Right kidney (tissue), 1 donor: ENCODE measurements at regions not wholly inside any gene's neighbourhood (a gene's known extent, or its start where the extent isn't known, plus 50 kb on each side); places are given as distances from the start of the nearest gene placed in this dataset.

Source experiments
- DNase-seq: peaks from one replicate; pipeline ENCODE4 v3.0.0-alpha.2; 2016

DNA sequence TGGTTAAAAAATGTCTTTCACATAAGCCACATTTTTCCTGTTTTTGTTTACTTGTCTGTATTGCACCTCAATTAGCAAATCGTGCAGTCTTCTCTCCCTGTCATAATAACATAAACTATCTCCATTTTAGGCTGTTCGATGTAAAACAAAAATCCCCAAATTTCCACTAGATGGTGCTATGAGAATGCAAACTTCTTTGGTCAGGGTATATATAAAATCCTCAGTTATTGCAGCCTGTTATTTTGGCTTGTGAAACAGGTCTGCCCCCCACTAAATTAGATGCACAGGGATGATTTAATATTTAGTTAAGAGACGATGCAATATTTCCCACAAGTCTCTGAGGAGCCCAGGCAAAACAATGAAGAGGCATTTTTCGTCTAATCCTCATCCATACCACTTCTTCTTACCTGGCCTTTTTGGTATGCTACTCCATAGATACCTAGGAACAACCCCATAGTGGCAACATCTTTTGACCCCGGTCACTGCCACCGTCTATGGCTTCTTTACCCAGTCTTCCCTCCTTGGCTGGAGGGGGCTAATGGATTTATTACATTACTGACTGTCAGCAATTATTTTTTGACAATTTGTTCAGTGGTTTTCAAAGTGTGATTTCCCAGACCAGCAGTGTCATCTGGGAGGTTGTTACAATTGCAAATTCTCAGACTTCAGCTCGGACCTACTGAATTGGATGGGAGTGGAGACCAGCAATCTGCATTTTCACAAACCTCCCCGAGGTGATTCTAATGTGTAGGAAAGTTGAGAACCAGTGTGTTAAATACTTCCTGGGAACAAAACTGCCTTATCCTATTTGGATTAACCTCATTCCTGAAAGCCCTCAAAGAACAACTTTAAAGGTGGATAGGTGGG is 117.4 kb upstream of the CWC22 start:
- DNase-seq = peak; percentile 32

DNA sequence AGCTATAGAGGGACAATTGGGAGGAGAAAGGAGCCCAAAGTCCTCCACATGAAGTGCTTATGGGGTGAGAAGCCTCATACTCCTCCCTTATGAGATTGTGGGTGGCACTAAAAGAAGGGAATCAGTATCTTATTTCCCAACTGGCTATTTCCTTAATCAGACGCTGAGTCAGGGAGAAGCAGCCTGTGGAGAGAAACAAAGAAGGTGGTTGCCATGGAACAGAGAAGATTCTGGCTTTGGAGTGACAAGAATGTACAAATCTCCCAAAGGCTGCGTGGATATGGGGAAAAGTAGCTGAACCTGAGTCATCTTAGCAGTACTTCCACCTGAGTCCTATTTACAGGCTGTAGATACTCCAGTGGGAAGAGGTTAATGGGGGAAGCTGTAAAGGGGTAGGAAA is 115.8 kb upstream of the CWC22 start:
- no peak for DNase-seq

DNA sequence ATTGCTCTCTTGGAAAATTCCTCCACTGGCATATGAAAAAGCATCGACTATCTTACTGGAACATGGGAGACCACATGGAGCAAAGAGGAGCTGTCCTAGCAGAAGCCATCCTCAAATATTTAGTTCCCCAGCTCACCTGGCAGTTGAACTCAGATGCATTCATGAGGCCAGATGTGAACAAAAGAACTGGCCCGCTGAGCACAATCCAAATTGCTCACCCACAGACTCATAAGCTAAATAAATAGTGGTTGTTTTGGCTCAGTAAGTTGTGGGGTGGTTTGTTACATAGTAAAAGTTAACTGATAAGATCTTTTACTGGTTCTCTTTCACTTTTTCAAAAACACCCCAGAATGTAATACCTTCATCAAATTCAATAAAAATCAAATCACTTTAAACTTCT is 108.6 kb upstream of the CWC22 start:
- DNase-seq = no peak

DNA sequence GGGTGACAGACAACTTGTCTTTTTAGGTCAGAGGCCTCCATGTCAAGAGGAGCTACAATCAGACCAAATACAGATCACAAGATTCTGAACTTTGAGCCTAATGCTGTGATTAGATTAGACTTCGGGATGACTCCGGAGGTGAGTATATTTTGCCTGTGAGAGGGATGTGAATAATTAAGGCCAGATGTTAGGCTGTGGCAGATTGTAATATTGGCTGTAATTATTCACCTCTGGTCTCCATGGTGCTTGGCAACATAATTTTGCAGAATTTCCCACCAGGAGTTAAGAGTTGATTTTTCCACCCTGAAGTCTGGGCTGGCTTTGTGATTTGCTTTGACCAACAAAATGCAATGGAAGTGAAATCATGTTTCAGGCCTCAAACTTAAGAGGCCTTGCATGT is 108.2 kb upstream of the CWC22 start:
- no peak for DNase-seq

DNA sequence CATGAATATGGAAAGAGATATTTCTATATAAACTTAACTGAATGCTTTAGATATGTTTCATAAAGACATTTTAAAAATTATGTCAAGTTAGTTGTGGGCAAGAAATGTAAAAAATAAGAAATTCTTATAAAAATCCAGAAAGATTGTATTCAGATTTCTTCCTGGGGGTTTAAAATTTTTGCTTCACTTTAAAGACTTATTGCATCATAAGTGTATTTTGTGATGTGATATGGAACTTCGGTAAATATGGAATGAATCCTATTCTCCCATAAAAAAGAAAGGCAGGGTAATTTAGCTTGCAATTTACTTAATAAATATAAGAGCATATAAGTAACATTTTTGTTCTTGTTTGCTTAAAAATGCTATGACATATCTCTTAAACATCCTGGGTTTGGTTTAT is 104.8 kb upstream of the CWC22 start:
- DNase-seq = no peak

DNA sequence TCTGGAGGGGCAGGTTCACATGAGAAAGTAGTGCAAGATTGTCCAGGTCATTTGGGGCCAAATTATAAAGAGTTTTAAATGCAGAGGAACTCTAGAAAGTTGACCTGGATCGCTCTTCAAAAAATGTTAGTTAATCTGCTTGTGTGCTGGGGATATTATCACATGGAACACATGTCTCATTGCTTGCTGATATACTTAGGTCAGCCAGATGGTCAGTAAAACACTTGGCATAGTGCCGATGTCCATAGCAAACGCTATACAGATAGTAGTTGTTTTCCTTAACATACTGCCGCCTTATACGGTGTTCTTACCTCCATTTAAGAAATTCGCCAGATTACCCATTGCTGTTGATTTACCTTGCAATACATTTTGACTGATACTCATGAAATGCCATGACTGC is 103.4 kb upstream of the CWC22 start:
- DNase-seq = no peak

DNA sequence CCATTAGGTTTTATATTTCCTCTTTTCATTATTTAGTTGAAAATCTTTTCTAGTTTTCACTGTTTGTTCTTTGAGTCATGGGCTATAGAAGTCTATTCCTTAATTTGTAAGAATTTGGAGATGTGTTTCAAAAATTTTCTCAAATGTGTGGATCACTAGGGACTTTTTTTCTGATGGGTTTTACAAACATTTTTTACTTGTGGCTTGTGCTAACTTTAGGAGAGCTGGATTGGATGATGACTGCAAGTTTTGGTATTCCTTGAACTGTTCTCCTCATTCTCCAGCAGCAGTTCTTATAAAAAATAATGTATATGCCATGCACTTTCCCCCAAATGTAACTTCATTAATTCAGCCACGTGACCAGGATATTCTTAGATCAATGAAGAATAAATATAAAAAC is 94.7 kb upstream of the CWC22 start:
- no peak for DNase-seq

DNA sequence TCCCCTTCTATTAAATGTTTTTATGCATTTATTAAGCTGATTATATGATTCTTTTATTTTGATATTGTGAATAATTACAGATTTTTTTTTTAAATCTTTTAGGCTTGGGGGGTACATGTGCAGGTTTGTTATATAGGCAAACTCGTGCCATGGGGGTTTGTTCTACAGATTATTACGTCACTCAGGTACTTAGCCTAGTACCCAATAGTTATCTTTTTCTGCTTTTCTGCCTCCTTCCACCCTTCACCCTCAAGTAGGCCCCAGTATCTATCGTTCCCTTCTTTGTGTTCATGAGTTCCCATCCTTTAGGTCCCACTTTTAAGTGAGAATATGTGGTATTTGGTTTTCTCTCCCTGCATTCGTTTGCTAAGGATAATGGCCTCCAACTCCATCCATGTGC is 92.2 kb upstream of the CWC22 start:
- no peak for DNase-seq

DNA sequence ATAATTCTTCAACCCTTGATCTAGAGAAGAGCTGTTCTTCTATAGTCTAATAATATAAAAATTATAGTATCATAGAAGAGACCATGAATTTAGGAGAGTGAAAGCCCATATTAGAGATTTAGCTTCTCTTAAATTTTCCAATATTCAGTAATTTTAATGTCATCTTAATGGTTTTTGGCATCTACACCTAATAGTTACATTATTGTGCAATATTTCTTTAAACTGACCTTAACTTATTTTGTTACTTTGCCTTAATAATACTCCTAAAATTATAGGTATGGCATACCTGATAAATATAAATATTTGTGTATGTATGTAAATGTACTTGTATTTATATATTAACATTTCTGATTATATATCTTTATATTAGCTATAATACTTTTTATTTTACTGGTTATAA is 78.0 kb upstream of the CWC22 start:
- no peak for DNase-seq

DNA sequence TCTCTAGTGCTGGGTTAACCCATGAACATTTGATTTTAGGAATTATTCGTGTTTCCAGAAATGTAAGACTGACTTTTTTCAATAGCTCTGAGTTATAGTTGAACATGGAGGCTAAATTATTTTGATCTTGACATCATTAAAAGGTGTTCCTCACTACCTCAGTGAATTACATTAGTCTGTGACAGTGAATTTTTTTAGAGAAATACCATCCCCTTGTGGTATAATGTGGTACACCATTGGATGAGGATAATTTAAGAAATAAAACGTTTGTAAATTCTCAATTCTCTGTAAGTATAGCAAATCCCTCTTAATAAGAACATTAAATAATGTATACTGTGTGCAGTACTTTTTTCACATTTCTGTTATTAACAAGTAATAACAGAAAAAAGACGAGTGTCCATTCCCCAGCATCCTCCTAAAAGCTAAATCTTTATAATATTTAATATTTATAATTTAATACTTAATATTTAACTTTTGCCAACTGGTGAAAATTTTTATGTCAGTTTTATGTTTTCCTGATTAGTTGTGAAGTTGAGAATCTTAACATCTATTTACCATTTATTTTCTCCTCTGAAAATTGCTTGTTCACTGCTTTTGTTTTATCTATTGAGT is 70.3 kb upstream of the CWC22 start:
- DNase-seq = no peak

DNA sequence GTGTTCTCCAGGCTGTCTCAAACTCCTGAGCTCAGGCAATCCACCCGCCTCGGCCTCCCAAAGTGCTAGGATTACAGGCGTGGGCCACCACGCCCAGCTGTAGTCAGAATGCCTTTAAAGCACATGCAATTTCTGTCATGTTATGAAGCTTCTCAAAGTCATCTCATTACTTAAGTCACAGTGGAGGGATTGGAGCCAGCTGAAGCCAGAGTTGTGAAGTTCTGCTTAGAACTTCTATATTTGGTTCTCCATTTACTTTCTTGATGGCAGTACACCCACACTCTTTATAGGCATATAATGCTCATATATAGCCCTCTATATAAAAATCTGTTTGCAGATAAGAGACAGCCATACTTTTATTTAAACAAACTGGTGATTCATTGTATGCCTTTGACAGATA is 68.8 kb upstream of the CWC22 start:
- DNase-seq = no peak

DNA sequence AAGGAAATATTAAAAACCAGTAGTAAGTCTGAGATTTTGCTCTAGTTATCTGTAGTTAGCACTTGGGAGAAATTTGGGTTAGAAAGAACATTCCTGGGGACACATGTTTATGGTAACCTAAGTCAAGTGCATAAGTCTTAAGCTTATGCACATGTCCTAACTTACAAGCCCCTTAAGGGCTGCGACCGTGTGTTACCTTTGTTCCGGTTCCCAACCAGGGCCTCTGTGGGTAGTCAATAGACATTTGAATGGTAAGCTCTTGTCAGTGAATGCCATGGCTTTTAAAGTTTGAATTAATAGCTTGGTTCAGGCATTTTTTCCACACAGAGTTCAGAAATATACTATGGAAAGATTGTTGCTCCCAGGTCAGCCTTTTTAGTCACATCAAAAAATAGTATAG is 64.7 kb upstream of the CWC22 start:
- no peak for DNase-seq

DNA sequence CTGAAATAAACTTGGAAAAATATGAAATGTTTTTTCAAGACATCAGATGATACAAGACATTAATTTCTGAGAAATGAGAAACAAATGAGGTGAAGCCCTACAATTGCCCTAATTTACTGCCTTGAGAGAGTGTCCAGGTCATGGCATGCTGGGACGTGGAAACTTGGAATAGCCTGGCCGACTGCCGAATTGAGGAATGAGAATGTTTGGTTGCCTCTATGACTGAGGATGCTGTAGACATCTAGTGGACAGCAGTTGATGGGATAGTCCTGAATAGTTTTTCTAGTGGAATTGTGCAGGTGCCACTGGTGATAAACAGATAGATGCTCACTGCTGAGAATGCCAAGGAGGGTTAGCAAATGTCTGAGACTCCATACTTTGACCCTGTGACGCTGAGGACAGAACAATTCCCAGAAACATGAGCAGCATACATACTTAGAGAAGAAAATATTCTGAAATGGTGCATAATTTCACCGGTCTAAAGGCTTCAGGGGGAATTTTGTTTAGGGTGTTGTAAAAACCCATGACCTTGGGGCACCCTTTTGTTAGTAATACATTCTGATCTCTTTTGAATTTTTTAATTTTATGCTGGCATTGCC is 56.5 kb upstream of the CWC22 start:
- DNase-seq = no peak

DNA sequence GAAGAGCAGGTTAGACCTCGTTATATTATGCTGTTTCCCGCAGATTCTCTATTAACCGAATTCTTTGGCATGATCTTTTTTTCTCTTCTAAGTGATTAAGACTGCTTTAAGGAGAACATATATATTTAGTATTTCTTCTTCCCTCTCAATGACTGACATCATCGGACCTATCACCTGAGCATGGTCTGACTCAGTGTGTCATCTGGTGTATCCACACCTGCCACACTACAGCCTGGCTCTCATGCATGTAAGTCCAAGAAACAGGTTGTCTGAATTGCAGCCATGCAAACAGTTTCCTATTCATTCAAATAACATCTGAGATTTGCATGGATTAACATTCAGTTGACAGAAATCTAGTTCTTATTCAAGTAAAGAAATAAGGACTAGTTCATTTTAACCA is 55.1 kb upstream of the CWC22 start:
- DNase-seq = no peak

DNA sequence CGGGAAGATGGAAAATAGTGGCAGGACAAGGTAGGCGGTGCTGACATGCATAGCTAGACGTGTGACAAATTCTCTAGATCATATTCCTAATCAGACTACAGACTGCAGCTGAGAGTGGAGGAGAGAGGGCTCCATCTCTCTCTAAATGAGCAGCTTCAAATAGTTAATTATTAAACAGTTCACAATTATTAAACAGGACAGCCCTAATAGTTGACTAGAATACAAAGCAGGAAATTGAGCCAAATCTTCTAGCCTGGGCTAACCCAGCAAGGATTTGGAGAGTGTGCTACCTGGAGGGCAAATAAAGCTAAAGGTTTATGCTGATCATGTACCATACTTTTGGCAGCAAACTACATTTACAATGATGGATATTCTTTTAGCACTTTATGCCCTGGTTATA is 54.4 kb upstream of the CWC22 start:
- no peak for DNase-seq

DNA sequence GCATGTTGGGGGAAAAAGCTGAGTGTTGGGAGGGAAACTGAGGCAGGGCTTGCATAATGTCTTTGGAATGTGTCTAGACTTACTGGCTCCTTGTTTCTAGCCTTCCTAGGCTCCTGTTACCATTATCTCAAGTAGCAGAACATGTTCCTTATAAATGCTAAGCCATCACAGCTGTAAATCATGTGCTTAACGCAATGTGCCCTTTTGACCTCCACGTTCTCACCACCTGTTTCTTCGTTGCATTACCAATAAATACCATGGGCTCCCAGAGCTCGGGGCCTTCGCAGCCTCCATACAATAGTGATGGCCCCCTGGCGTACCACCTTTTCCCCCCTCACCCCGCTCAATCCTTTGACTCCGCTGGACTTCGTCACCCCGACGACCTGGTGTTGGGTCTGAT is 54.0 kb upstream of the CWC22 start:
- no peak for DNase-seq

DNA sequence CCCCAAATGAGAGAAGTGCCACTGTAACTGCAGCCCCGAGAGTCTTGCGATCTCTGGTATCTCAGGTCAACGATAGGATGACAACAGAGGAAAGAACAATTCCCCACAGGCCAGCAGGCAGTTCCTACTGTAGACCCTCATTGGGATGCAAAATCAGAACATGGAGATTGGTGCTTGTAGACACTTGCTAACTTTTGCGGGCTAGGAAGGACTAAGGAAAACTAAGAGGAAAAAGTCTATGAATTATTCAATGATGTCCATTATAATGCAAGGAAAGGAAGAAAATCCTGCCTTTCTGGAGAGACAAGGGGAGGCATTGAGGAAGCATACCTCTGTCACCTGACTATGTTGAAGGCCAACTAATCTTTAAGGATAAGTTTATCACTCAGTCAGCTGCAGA is 51.9 kb upstream of the CWC22 start:
- DNase-seq = no peak

DNA sequence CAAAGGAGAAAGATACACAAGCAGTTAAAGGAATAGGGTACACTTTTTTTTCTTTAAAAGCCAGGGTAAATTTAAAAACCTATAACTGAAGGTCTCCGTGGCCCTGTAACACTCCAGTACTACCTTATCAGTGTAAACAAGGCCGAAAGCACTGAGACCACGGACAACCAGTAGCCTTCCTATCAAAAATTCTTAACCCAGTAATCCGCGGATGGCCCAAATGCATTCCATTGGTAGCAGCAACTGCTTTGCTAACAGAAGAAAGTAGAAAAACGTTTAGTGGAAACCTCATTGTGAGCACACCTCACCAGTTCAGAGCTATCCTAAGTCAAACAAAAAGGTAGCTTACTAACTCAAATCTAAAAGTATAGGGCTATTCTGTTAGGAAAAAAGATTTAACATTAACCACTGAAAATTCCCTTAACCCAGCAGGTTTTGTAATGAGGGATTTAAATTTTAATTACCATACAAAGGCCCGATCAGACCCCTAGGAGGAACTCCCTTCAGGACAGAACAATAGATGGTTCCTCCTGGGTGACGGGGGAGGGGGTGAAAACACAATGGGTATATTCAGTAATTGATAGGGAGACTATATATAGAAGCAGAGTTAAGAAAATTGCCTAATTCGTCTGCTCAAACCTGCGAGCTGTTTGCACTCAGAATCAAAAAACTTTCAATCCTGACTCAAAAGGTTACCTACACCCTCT is 50.8 kb upstream of the CWC22 start:
- no peak for DNase-seq
